ENCODE measurements at regions not wholly inside any gene's neighbourhood (a gene's known extent, or its start where the extent isn't known, plus 50 kb on each side); places are given as distances from the start of the nearest gene placed in this dataset.

DNA sequence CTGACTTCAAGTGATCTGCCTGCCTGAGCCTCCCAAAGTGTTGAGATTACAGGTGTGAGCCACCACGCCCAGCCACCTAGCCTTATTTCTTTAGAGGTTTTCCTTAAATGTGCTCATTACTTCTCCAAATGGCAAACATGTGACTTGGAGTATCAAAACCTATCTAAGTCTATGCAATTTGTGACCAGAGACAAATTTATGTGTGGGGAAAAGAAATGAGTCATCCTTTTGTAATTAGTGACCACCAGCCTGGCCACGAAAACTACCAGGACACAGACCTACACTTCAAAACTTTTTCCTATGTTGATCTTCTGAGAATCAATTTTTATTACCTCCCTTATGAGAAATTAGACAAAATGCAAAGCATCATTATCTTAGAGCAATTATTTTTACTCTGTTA lies 64.6 kb upstream of the OGFRL1 start:
- TF ChIP-seq FOXM1 (IDR thresholded peaks at IDR 0.05; ENCODE audit: borderline replicate concordance) (no peak), CTBP1 (IDR thresholded peaks at IDR 0.05; ENCODE audit: borderline replicate concordance) (no peak), NFRKB (IDR thresholded peaks at IDR 0.05) (no peak), BHLHE40 (IDR thresholded peaks at IDR 0.05; ENCODE audit: borderline replicate concordance) (no peak), FOXA1 (IDR thresholded peaks at IDR 0.05) (no peak), HDGF (IDR thresholded peaks at IDR 0.05; ENCODE audit: borderline replicate concordance) (no peak)
